Activated T-cell treated with anti-CD3 and anti-CD28 coated beads for 48 hours (primary cell): ENCODE measurements at regions not wholly inside any gene's neighbourhood (a gene's known extent, or its start where the extent isn't known, plus 50 kb on each side); places are given as distances from the start of the nearest gene placed in this dataset.

ENCODE experiments used
- DNase-seq: peaks from one replicate; pipeline ENCODE4 v3.0.0-alpha.2; 2020; ENCODE audit warnings: low read depth

GRCh38 chr6:5946701-5947100 lies 60.0 kb downstream of the NRN1 start:
- no peak for DNase-seq

GRCh38 chr6:5946181-5946580 lies 60.5 kb downstream of the NRN1 start:
- no peak for DNase-seq

GRCh38 chr6:5943591-5943990 lies 63.1 kb downstream of the NRN1 start:
- DNase-seq = no peak

- DNase-seq = no peak
Measured at GRCh38 chr6:5942591-5942990, 64.1 kb downstream of the NRN1 start.

- DNase-seq = no peak
Measured at GRCh38 chr6:5941188-5941587, 65.5 kb downstream of the NRN1 start.

GRCh38 chr6:5938934-5939333 lies 67.8 kb downstream of the NRN1 start:
- no peak for DNase-seq

- no peak for DNase-seq
Measured at GRCh38 chr6:5937936-5938706, 68.6 kb downstream of the NRN1 start.

GRCh38 chr6:5937169-5937909 lies 69.4 kb downstream of the NRN1 start:
- DNase-seq = no peak

GRCh38 chr6:5936631-5937030 lies 70.1 kb downstream of the NRN1 start:
- DNase-seq = no peak

GRCh38 chr6:5936140-5936539 lies 70.6 kb downstream of the NRN1 start:
- no peak for DNase-seq

GRCh38 chr6:5930968-5931367 lies 75.8 kb downstream of the NRN1 start:
- DNase-seq = no peak

- DNase-seq = no peak
Measured at GRCh38 chr6:5930143-5930770, 76.5 kb downstream of the NRN1 start.

GRCh38 chr6:5923840-5924239 lies 82.9 kb downstream of the NRN1 start:
- no peak for DNase-seq

- no peak for DNase-seq
Measured at GRCh38 chr6:5922230-5922629, 84.5 kb downstream of the NRN1 start.

GRCh38 chr6:5909721-5910120 lies 97.0 kb downstream of the NRN1 start:
- DNase-seq = no peak

- no peak for DNase-seq
Measured at GRCh38 chr6:5906842-5907241, 99.9 kb downstream of the NRN1 start.

GRCh38 chr6:5906340-5906670 lies 100.4 kb downstream of the NRN1 start:
- no peak for DNase-seq

- DNase-seq = no peak
Measured at GRCh38 chr6:5905431-5906339, 101.0 kb downstream of the NRN1 start.

- DNase-seq = no peak
Measured at GRCh38 chr6:5904532-5904931, 102.2 kb downstream of the NRN1 start.

- no peak for DNase-seq
Measured at GRCh38 chr6:5899216-5900045, 107.3 kb downstream of the NRN1 start.

- DNase-seq = no peak
Measured at GRCh38 chr6:5898563-5898962, 108.2 kb downstream of the NRN1 start.
